ENCODE measurements at regions not wholly inside any gene's neighbourhood (a gene's known extent, or its start where the extent isn't known, plus 50 kb on each side); places are given as distances from the start of the nearest gene placed in this dataset.

DNA sequence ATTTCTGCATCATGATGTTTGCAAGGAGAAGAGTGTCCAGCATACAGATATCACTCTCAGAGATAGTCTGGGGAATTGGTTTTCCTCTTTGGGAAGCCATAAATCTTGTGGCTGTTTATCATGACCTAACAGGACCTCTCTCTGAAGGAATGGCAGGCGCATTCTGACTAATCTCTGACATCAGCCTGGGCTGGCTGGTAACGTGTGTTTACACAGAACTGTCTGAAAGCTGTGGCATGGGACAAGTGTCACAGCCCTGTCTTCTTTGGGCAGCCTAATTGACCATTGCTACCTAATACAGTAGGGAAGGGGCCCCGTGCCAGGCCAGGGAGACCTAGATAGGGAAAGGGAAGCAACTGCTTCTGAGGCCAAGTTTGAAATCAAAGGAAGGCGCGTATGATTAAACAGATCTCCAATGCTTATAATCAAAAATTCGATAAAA is 73.9 kb upstream of the CABCOCO1 start:
- Histone ChIP-seq H3K9ac (ENCODE audit: control insufficient read depth, extremely low read depth, insufficient read depth, low read length) (no peak overlapping the region), H3K4me3 (ENCODE audit: control insufficient read depth in 2 of 3, extremely low read depth in 1 of 3, insufficient read depth in 2 of 3, low read depth in 1 of 3, low read length in 3 of 3) (no peak overlapping the region), H3K36me3 (ENCODE audit: control insufficient read depth in 2 of 2, extremely low read depth in 1 of 2, insufficient read depth in 2 of 2, low read length in 2 of 2) (no peaks in the 10 kb centered on the region), H2AFZ (ENCODE audit: control insufficient read depth, low read length) (no peak overlapping the region), H3K4me1 (ENCODE audit: control insufficient read depth, extremely low read depth, insufficient read depth, low read length) (no peaks in the 10 kb centered on the region), H3K4me2 (ENCODE audit: control insufficient read depth, extremely low read depth, insufficient read depth, low read depth, low read length) (no peak overlapping the region), H3K79me2 (ENCODE audit: control insufficient read depth, insufficient read depth, low read length) (no peaks in the 10 kb centered on the region), H3K27ac (ENCODE audit: control insufficient read depth, insufficient read depth, low read length) (no peak overlapping the region), H4K20me1 (ENCODE audit: control insufficient read depth, extremely low read depth, insufficient read depth, low read length) (no peaks in the 10 kb centered on the region), H3K9me1 (ENCODE audit: control insufficient read depth, extremely low read depth, insufficient read depth, low read length) (no peaks in the 10 kb centered on the region), H3K27me3 (ENCODE audit: control insufficient read depth, extremely low read depth, insufficient read depth, low read length) (no peaks in the 10 kb centered on the region), H3K9me3 (ENCODE audit: control insufficient read depth, low read depth, low read length) (no peaks in the 10 kb centered on the region)
- DNase-seq (ENCODE audit: low read depth, low spot score): no peak
- TF ChIP-seq EZH2 (IDR thresholded peaks at IDR 0.05; ENCODE audit: low read length): no peak
- TF ChIP-seq, protein P1, sequence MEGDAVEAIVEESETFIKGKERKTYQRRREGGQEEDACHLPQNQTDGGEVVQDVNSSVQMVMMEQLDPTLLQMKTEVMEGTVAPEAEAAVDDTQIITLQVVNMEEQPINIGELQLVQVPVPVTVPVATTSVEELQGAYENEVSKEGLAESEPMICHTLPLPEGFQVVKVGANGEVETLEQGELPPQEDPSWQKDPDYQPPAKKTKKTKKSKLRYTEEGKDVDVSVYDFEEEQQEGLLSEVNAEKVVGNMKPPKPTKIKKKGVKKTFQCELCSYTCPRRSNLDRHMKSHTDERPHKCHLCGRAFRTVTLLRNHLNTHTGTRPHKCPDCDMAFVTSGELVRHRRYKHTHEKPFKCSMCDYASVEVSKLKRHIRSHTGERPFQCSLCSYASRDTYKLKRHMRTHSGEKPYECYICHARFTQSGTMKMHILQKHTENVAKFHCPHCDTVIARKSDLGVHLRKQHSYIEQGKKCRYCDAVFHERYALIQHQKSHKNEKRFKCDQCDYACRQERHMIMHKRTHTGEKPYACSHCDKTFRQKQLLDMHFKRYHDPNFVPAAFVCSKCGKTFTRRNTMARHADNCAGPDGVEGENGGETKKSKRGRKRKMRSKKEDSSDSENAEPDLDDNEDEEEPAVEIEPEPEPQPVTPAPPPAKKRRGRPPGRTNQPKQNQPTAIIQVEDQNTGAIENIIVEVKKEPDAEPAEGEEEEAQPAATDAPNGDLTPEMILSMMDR (optimal IDR thresholded peaks at IDR 0.05 in 1 of 3, IDR thresholded peaks at IDR 0.05 in 1 of 3, conservative IDR thresholded peaks at IDR 0.05 in 1 of 3; ENCODE audit: extremely low read depth in 1 of 3, insufficient read depth in 2 of 3, low read length in 3 of 3): no peak
- dilution Hi-C loops (cut with MboI; ENCODE audit: extremely low pct_ligation_motif_present, low sequenced_read_pairs): no loop called here
- no peak for FAIRE-seq

DNA sequence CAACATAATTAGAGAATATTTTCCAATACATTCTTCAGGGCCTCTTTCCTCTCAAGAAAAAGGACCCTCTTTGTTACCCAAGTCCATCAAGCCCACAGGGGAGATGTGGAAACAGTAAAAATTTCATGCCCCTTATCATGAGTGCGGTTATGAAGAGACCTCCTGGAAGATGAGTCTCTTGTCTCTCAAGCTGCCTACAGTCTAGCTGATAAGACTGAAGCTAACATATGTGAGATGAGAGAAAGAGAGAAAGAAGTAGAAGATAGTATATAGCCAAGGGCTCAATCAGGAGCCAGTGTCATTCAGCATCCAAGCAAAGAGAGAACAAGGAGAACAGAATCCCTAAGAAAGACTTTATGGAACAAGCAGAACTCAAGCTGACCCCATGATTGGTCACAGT is 75.9 kb upstream of the CABCOCO1 start:
- Histone ChIP-seq H4K20me1 (ENCODE audit: control insufficient read depth, extremely low read depth, insufficient read depth, low read length) (no peaks in the 10 kb centered on the region), H3K4me2 (ENCODE audit: control insufficient read depth, extremely low read depth, insufficient read depth, low read depth, low read length) (no peak overlapping the region), H3K36me3 (ENCODE audit: control insufficient read depth in 2 of 2, extremely low read depth in 1 of 2, insufficient read depth in 2 of 2, low read length in 2 of 2) (no peaks in the 10 kb centered on the region), H3K27me3 (ENCODE audit: control insufficient read depth, extremely low read depth, insufficient read depth, low read length) (no peaks in the 10 kb centered on the region), H3K27ac (ENCODE audit: control insufficient read depth, insufficient read depth, low read length) (no peak overlapping the region), H3K9me3 (ENCODE audit: control insufficient read depth, low read depth, low read length) (no peaks in the 10 kb centered on the region), H3K9ac (ENCODE audit: control insufficient read depth, extremely low read depth, insufficient read depth, low read length) (no peak overlapping the region), H3K79me2 (ENCODE audit: control insufficient read depth, insufficient read depth, low read length) (no peaks in the 10 kb centered on the region), H3K4me1 (ENCODE audit: control insufficient read depth, extremely low read depth, insufficient read depth, low read length) (no peaks in the 10 kb centered on the region), H3K9me1 (ENCODE audit: control insufficient read depth, extremely low read depth, insufficient read depth, low read length) (no peaks in the 10 kb centered on the region), H3K4me3 (ENCODE audit: control insufficient read depth in 2 of 3, extremely low read depth in 1 of 3, insufficient read depth in 2 of 3, low read depth in 1 of 3, low read length in 3 of 3) (no peak overlapping the region), H2AFZ (ENCODE audit: control insufficient read depth, low read length) (no peak overlapping the region)
- no peak for DNase-seq (ENCODE audit: low read depth, low spot score)
- dilution Hi-C loops (cut with MboI; ENCODE audit: extremely low pct_ligation_motif_present, low sequenced_read_pairs): no loop called here
- TF ChIP-seq, protein P1 (optimal IDR thresholded peaks at IDR 0.05 in 1 of 3, IDR thresholded peaks at IDR 0.05 in 1 of 3, conservative IDR thresholded peaks at IDR 0.05 in 1 of 3; ENCODE audit: extremely low read depth in 1 of 3, insufficient read depth in 2 of 3, low read length in 3 of 3): no peak
- no peak for TF ChIP-seq EZH2 (IDR thresholded peaks at IDR 0.05; ENCODE audit: low read length)
- no peak for FAIRE-seq
